ENCODE measurements at regions not wholly inside any gene's neighbourhood (a gene's known extent, or its start where the extent isn't known, plus 50 kb on each side); places are given as distances from the start of the nearest gene placed in this dataset.

DNA sequence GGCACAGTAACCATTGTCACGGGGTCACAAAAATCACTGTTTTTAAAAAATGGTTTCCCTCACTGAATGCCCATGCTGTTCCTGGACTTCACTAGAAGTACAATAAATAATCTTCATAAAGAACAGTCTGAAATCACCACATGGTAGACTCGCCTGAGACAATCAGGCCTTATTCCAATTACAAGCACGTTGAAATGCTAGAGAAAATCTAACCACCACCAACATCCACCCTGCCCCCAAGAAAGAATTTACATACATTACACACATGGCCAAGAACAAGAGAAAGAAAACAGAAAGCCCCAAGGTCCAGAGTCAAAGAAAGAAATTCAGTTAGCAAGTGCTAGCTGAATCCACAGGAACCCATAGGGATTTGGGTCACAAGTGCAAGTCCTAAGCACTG lies 107.0 kb upstream of the ERG start:
- Histone ChIP-seq H2AFZ (ENCODE audit: low read depth) (no peak overlapping the region), H3K27ac (no peak overlapping the region), H3K4me3 (IDR thresholded peaks at IDR 0.05; ENCODE audit: insufficient read depth, low read depth, low read length) (no peak overlapping the region), H3K36me3 (ENCODE audit: insufficient read depth) (no peaks in the 10 kb centered on the region), H4K20me1 (ENCODE audit: insufficient read depth) (no peaks in the 10 kb centered on the region), H3K4me2 (no peak overlapping the region), H3K27me3 (ENCODE audit: insufficient read depth, low read depth) (no peaks in the 10 kb centered on the region), H3K4me1 (ENCODE audit: low read depth, poor library complexity, severe bottlenecking) (no peaks in the 10 kb centered on the region), H3K9ac (no peak overlapping the region), H3K79me2 (ENCODE audit: insufficient read depth, low read depth) (no peaks in the 10 kb centered on the region)
- TF ChIP-seq, protein P1, sequence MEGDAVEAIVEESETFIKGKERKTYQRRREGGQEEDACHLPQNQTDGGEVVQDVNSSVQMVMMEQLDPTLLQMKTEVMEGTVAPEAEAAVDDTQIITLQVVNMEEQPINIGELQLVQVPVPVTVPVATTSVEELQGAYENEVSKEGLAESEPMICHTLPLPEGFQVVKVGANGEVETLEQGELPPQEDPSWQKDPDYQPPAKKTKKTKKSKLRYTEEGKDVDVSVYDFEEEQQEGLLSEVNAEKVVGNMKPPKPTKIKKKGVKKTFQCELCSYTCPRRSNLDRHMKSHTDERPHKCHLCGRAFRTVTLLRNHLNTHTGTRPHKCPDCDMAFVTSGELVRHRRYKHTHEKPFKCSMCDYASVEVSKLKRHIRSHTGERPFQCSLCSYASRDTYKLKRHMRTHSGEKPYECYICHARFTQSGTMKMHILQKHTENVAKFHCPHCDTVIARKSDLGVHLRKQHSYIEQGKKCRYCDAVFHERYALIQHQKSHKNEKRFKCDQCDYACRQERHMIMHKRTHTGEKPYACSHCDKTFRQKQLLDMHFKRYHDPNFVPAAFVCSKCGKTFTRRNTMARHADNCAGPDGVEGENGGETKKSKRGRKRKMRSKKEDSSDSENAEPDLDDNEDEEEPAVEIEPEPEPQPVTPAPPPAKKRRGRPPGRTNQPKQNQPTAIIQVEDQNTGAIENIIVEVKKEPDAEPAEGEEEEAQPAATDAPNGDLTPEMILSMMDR (conservative IDR thresholded peaks at IDR 0.05; ENCODE audit: low read depth, low read length), result no peak

GRCh38 chr21:38609580-38609979 lies 111.3 kb upstream of the ERG start:
- Histone ChIP-seq H2AFZ (ENCODE audit: low read depth) (no peak overlapping the region), H3K4me2 (no peak overlapping the region), H3K4me1 (ENCODE audit: low read depth, poor library complexity, severe bottlenecking) (no peaks in the 10 kb centered on the region), H3K4me3 (IDR thresholded peaks at IDR 0.05; ENCODE audit: insufficient read depth, low read depth, low read length) (no peak overlapping the region), H4K20me1 (ENCODE audit: insufficient read depth) (no peaks in the 10 kb centered on the region), H3K27ac (no peak overlapping the region), H3K79me2 (ENCODE audit: insufficient read depth, low read depth) (no peaks in the 10 kb centered on the region), H3K27me3 (ENCODE audit: insufficient read depth, low read depth) (no peaks in the 10 kb centered on the region), H3K36me3 (ENCODE audit: insufficient read depth) (no peaks in the 10 kb centered on the region), H3K9ac (no peak overlapping the region)
- TF ChIP-seq, protein P1 (conservative IDR thresholded peaks at IDR 0.05; ENCODE audit: low read depth, low read length), result no peak

GRCh38 chr21:38610623-38611251 lies 112.5 kb upstream of the ERG start:
- H4K20me1 ChIP-seq (ENCODE audit: insufficient read depth), result no peaks in the 10 kb centered on the region
- no peaks in the 10 kb centered on the region for H3K27me3 ChIP-seq (ENCODE audit: insufficient read depth, low read depth)

DNA sequence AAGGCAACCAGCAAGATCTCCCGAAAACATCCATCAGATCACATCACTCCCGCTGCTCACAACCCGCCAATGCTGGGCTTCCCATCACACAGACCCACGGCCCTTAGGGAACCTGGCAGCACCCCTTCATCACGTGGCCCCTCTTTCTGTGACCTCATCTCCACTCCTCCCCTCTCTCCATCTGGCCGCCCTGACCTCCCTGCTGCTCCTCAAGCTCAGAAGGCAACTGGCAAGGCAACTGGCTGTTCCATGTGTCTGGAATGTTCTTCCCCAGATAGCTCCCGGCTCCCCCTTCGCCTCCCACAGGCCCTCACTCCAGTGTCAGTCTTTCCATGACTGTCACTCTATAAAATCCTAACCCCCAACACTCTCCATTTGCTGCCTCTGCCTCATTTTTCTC lies 113.0 kb upstream of the ERG start:
- Histone ChIP-seq H3K27me3 (ENCODE audit: insufficient read depth, low read depth) (no peaks in the 10 kb centered on the region), H3K36me3 (ENCODE audit: insufficient read depth) (no peaks in the 10 kb centered on the region), H3K4me3 (IDR thresholded peaks at IDR 0.05; ENCODE audit: insufficient read depth, low read depth, low read length) (no peak overlapping the region), H3K9ac (no peak overlapping the region), H3K4me1 (ENCODE audit: low read depth, poor library complexity, severe bottlenecking) (no peaks in the 10 kb centered on the region), H4K20me1 (ENCODE audit: insufficient read depth) (no peaks in the 10 kb centered on the region), H3K27ac (no peak overlapping the region), H2AFZ (ENCODE audit: low read depth) (no peak overlapping the region), H3K4me2 (no peak overlapping the region), H3K79me2 (ENCODE audit: insufficient read depth, low read depth) (no peaks in the 10 kb centered on the region)
- TF ChIP-seq, protein P1 (conservative IDR thresholded peaks at IDR 0.05; ENCODE audit: low read depth, low read length), result no peak

More at GRCh38 chr21:38610623-38611251, 112.5 kb upstream of the ERG start:
- H3K27ac ChIP-seq, result no peak overlapping the region
- no peak overlapping the region for H3K4me3 ChIP-seq (IDR thresholded peaks at IDR 0.05; ENCODE audit: insufficient read depth, low read depth, low read length)
- H3K9ac ChIP-seq, result no peak overlapping the region
- no peak overlapping the region for H2AFZ ChIP-seq (ENCODE audit: low read depth)
- TF ChIP-seq, protein P1 (conservative IDR thresholded peaks at IDR 0.05; ENCODE audit: low read depth, low read length), result no peak
- no peaks in the 10 kb centered on the region for H3K4me1 ChIP-seq (ENCODE audit: low read depth, poor library complexity, severe bottlenecking)
- H3K79me2 ChIP-seq (ENCODE audit: insufficient read depth, low read depth), result no peaks in the 10 kb centered on the region
- H3K36me3 ChIP-seq (ENCODE audit: insufficient read depth), result no peaks in the 10 kb centered on the region
- H3K4me2 ChIP-seq, result no peak overlapping the region

Measured in KMS-11 (cell line).